ENCODE measurements at regions not wholly inside any gene's neighbourhood (a gene's known extent, or its start where the extent isn't known, plus 50 kb on each side); places are given as distances from the start of the nearest gene placed in this dataset.
A peak's percentile ranks its signal among the peaks of the same experiment; 100 is the strongest.

DNA sequence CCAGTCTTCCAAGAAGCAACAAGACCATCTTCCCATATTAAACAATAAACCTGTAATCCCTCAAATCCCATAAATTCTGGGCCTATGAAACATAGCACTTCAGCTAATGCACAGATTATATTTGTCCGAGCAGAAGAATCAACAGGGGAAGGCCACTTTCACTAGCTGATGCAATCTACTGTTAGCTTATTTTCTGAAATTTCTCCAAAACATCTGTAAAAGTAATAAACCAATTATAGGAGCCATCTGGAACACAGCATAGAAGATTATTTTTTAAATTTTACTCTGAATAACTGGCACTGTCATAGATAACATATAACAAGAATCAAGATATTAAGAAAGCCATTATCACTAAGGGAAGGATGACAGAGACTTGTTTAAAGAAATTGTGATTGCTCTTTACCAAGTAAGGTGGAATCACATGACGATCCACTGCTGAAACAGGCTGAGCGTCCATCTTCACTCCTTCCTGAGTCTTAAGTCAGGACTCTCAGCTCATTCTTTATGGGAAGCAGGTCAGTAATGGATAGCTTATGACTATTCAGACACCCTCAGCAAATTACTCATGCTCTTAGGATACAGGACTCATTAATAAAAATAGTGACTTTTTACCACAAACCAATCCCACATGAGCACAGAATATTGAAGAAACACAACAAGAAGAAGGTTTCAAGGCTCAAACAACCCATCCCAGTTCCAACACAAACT is 719.5 kb downstream of the XPNPEP1 start:
- Histone ChIP-seq H3K4me3 (ENCODE audit: low read depth, low read length) (no peak overlapping the region), H3K36me3 (ENCODE audit: control insufficient read depth, insufficient read depth, low read length) (no peaks in the 10 kb centered on the region), H3K27me3 (ENCODE audit: control insufficient read depth, insufficient read depth, low read length) (no peaks in the 10 kb centered on the region)
- no peak for TF ChIP-seq CTCF (IDR thresholded peaks at IDR 0.05; ENCODE audit: insufficient read depth, low read length, poor library complexity, severe bottlenecking)
- peak; percentile 34 for DNase-seq (ENCODE audit: low read depth)

- no peaks in the 10 kb centered on the region for H3K36me3 ChIP-seq (ENCODE audit: control insufficient read depth, insufficient read depth, low read length)
- no peak overlapping the region for H3K4me3 ChIP-seq (ENCODE audit: low read depth, low read length)
- TF ChIP-seq CTCF (IDR thresholded peaks at IDR 0.05; ENCODE audit: insufficient read depth, low read length, poor library complexity, severe bottlenecking): no peak
- no peak for DNase-seq (ENCODE audit: low read depth)
- no peaks in the 10 kb centered on the region for H3K27me3 ChIP-seq (ENCODE audit: control insufficient read depth, insufficient read depth, low read length)
These were observed 721.2 kb downstream of the XPNPEP1 start for GRCh38 chr10:109202111-109202510.

DNA sequence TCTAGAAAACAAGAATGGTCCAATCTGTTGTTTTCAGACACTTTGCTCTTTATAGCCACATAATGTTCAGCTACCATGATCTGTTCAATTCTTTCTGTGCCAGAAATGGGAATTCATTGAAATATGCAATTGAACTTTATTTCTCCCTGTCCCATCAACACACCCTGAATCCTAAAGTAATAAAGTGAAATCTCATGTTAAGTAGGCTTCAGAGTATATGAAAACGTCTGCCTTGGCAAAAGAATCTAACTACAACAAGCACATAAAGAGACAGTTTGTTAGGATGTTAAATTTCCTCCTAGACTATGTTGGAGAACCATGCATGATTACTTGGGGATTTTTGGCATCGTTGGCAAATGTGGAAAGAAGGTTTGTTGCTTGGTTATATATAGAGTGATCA is 722.7 kb downstream of the XPNPEP1 start:
- no peaks in the 10 kb centered on the region for H3K27me3 ChIP-seq (ENCODE audit: control insufficient read depth, insufficient read depth, low read length)
- DNase-seq (ENCODE audit: low read depth): no peak
- TF ChIP-seq CTCF (IDR thresholded peaks at IDR 0.05; ENCODE audit: insufficient read depth, low read length, poor library complexity, severe bottlenecking): no peak
- H3K4me3 ChIP-seq (ENCODE audit: low read depth, low read length): no peak overlapping the region
- no peaks in the 10 kb centered on the region for H3K36me3 ChIP-seq (ENCODE audit: control insufficient read depth, insufficient read depth, low read length)

GRCh38 chr10:109191823-109192222 is 731.5 kb downstream of the XPNPEP1 start:
- DNase-seq (ENCODE audit: low read depth): no peak
- Histone ChIP-seq H3K27me3 (ENCODE audit: control insufficient read depth, insufficient read depth, low read length) (no peaks in the 10 kb centered on the region), H3K4me3 (ENCODE audit: low read depth, low read length) (no peak overlapping the region), H3K36me3 (ENCODE audit: control insufficient read depth, insufficient read depth, low read length) (no peaks in the 10 kb centered on the region)
- TF ChIP-seq CTCF (IDR thresholded peaks at IDR 0.05; ENCODE audit: insufficient read depth, low read length, poor library complexity, severe bottlenecking): no peak

GRCh38 chr10:109191341-109191740 is 732.0 kb downstream of the XPNPEP1 start:
- DNase-seq (ENCODE audit: low read depth): no peak
- Histone ChIP-seq H3K27me3 (ENCODE audit: control insufficient read depth, insufficient read depth, low read length) (no peaks in the 10 kb centered on the region), H3K36me3 (ENCODE audit: control insufficient read depth, insufficient read depth, low read length) (no peaks in the 10 kb centered on the region), H3K4me3 (ENCODE audit: low read depth, low read length) (no peak overlapping the region)
- no peak for TF ChIP-seq CTCF (IDR thresholded peaks at IDR 0.05; ENCODE audit: insufficient read depth, low read length, poor library complexity, severe bottlenecking)

DNA sequence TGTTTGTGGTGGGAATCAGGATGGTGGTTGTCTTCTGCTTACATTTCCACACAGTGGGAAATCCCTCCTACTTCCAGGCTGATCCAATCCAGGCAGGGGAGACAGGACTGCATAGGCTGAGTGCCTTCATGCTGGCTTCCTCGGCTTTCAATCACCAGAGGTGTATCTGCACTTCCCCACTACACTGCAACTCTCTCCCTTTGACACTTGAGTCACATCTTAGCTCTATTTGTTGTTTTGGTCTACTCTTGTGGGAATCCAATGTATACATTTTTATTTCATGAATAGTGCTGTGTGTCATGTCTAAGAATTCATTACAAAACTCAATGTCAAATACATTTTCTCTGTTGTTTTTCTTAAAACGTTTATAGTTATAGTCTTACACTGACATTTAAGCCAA is 735.6 kb downstream of the XPNPEP1 start:
- no peak overlapping the region for H3K4me3 ChIP-seq (ENCODE audit: low read depth, low read length)
- TF ChIP-seq CTCF (IDR thresholded peaks at IDR 0.05; ENCODE audit: insufficient read depth, low read length, poor library complexity, severe bottlenecking): no peak
- DNase-seq (ENCODE audit: low read depth): no peak
- H3K27me3 ChIP-seq (ENCODE audit: control insufficient read depth, insufficient read depth, low read length): no peaks in the 10 kb centered on the region
- no peaks in the 10 kb centered on the region for H3K36me3 ChIP-seq (ENCODE audit: control insufficient read depth, insufficient read depth, low read length)
